ENCODE measurements at regions not wholly inside any gene's neighbourhood (a gene's known extent, or its start where the extent isn't known, plus 50 kb on each side); places are given as distances from the start of the nearest gene placed in this dataset.

- H3K4me2 ChIP-seq (ENCODE audit: low read depth, low read length, poor library complexity, severe bottlenecking): no peak overlapping the region
- H4K20me1 ChIP-seq (ENCODE audit: low read depth, low read length): no peaks in the 10 kb centered on the region
- TF ChIP-seq EZH2phosphoT487 (conservative IDR thresholded peaks at IDR 0.05; ENCODE audit: low read length): no peak
- TF ChIP-seq CTCF (IDR thresholded peaks at IDR 0.05; ENCODE audit: insufficient read depth, low read length, poor library complexity, severe bottlenecking): no peak
- H3K9me2 ChIP-seq (replicated peaks; ENCODE audit: insufficient read depth, low read length): no peaks in the 10 kb centered on the region
- no peak overlapping the region for H3K4me3 ChIP-seq (ENCODE audit: insufficient read depth, low read length, poor library complexity, severe bottlenecking)
- H3K9ac ChIP-seq (ENCODE audit: low read length): no peak overlapping the region
- no peaks in the 10 kb centered on the region for H3K9me3 ChIP-seq (ENCODE audit: insufficient read depth, low read length)
- H3K27me3 ChIP-seq (ENCODE audit: low read length): 0 out of 2 replicates have a peak, but pooled peaks cover 2% of the 10 kb centered on the region
- no peak overlapping the region for H2AFZ ChIP-seq (ENCODE audit: low read depth, low read length, severe bottlenecking)
- no peaks in the 10 kb centered on the region for H3K36me3 ChIP-seq (ENCODE audit: low read length)
- no peaks in the 10 kb centered on the region for H3K79me2 ChIP-seq (ENCODE audit: insufficient read depth, low read length)
- no peak overlapping the region for H3K27ac ChIP-seq (ENCODE audit: low read depth, low read length)
- no peaks in the 10 kb centered on the region for H3F3A ChIP-seq (ENCODE audit: insufficient read depth)
Measured at GRCh38 chr1:20426371-20426770, 59.6 kb downstream of the CAMK2N1 start.

- H3K36me3 ChIP-seq (ENCODE audit: low read length): no peaks in the 10 kb centered on the region
- H3K79me2 ChIP-seq (ENCODE audit: insufficient read depth, low read length): no peaks in the 10 kb centered on the region
- H3K4me3 ChIP-seq (ENCODE audit: insufficient read depth, low read length, poor library complexity, severe bottlenecking): no peak overlapping the region
- H2AFZ ChIP-seq (ENCODE audit: low read depth, low read length, severe bottlenecking): no peak overlapping the region
- no peaks in the 10 kb centered on the region for H3K9me2 ChIP-seq (replicated peaks; ENCODE audit: insufficient read depth, low read length)
- no peak overlapping the region for H3K27ac ChIP-seq (ENCODE audit: low read depth, low read length)
- no peaks in the 10 kb centered on the region for H4K20me1 ChIP-seq (ENCODE audit: low read depth, low read length)
- no peak overlapping the region for H3K9ac ChIP-seq (ENCODE audit: low read length)
- H3F3A ChIP-seq (ENCODE audit: insufficient read depth): no peaks in the 10 kb centered on the region
- H3K9me3 ChIP-seq (ENCODE audit: insufficient read depth, low read length): no peaks in the 10 kb centered on the region
- H3K27me3 ChIP-seq (ENCODE audit: low read length): 0 out of 2 replicates have a peak, but pooled peaks cover 2% of the 10 kb centered on the region
- no peak overlapping the region for H3K4me2 ChIP-seq (ENCODE audit: low read depth, low read length, poor library complexity, severe bottlenecking)
- TF ChIP-seq EZH2phosphoT487 (conservative IDR thresholded peaks at IDR 0.05; ENCODE audit: low read length) (no peak), CTCF (IDR thresholded peaks at IDR 0.05; ENCODE audit: insufficient read depth, low read length, poor library complexity, severe bottlenecking) (no peak)
Measured at GRCh38 chr1:20425622-20426021, 60.4 kb downstream of the CAMK2N1 start.

- no peak overlapping the region for H2AFZ ChIP-seq (ENCODE audit: low read depth, low read length, severe bottlenecking)
- H3K9me2 ChIP-seq (replicated peaks; ENCODE audit: insufficient read depth, low read length): no peaks in the 10 kb centered on the region
- no peaks in the 10 kb centered on the region for H3K9me3 ChIP-seq (ENCODE audit: insufficient read depth, low read length)
- H3K4me3 ChIP-seq (ENCODE audit: insufficient read depth, low read length, poor library complexity, severe bottlenecking): no peak overlapping the region
- H3K4me2 ChIP-seq (ENCODE audit: low read depth, low read length, poor library complexity, severe bottlenecking): no peak overlapping the region
- no peaks in the 10 kb centered on the region for H3K79me2 ChIP-seq (ENCODE audit: insufficient read depth, low read length)
- H4K20me1 ChIP-seq (ENCODE audit: low read depth, low read length): no peaks in the 10 kb centered on the region
- no peaks in the 10 kb centered on the region for H3F3A ChIP-seq (ENCODE audit: insufficient read depth)
- TF ChIP-seq EZH2phosphoT487 (conservative IDR thresholded peaks at IDR 0.05; ENCODE audit: low read length): no peak
- no peak for TF ChIP-seq CTCF (IDR thresholded peaks at IDR 0.05; ENCODE audit: insufficient read depth, low read length, poor library complexity, severe bottlenecking)
- H3K27me3 ChIP-seq (ENCODE audit: low read length): 0 out of 2 replicates have a peak, but pooled peaks cover 2% of the 10 kb centered on the region
- no peak overlapping the region for H3K9ac ChIP-seq (ENCODE audit: low read length)
- H3K36me3 ChIP-seq (ENCODE audit: low read length): no peaks in the 10 kb centered on the region
- no peak overlapping the region for H3K27ac ChIP-seq (ENCODE audit: low read depth, low read length)
Measured at GRCh38 chr1:20423169-20423795, 62.7 kb downstream of the CAMK2N1 start.

All from SU-DHL-6 (cell line).